ENCODE measurements at regions not wholly inside any gene's neighbourhood (a gene's known extent, or its start where the extent isn't known, plus 50 kb on each side); places are given as distances from the start of the nearest gene placed in this dataset.

DNA sequence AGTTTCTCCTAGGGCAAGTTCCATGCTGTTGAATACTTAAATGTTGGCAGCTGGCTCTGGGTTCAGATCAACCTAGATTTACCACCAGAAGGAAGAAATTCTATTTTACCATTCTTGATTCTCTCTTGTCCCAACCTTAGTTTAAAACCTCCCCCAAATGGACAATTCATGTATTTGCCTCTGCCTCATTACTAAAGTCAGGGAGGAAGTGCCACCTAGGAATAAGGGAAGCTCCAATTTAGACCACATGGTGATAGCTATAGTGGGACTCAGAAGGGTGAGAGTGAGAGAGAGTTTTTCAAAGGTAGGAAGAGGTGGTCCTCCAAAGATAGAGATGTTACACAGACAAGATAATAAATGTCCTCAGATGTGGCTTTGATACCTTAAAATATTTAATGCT, 53.4 kb upstream of the PAM start:
- DNase-seq (ENCODE audit: insufficient read length, low spot score) (no peak), FAIRE-seq (no peak)
- TF ChIP-seq TAF1 (IDR thresholded peaks at IDR 0.05; ENCODE audit: low read depth, low read length) (no peak), POLR2A (IDR thresholded peaks at IDR 0.05; ENCODE audit: low read depth, low read length) (no peak), SPI1 (IDR thresholded peaks at IDR 0.05; ENCODE audit: low read depth, low read length) (no peak), POU2F2 (IDR thresholded peaks at IDR 0.05; ENCODE audit: low read depth, low read length) (no peak), POLR2AphosphoS5 (IDR thresholded peaks at IDR 0.05; ENCODE audit: low read depth, low read length) (no peak), PAX5 (IDR thresholded peaks at IDR 0.05; ENCODE audit: insufficient read depth, low read length, severe bottlenecking) (no peak)
